NCI-H146 (cell line): ENCODE measurements at regions not wholly inside any gene's neighbourhood (a gene's known extent, or its start where the extent isn't known, plus 50 kb on each side); places are given as distances from the start of the nearest gene placed in this dataset.

Source experiments
- DNase-seq: peaks from one replicate; lab custom pipeline; 2025; lab: John Stamatoyannopoulos, UW

DNA sequence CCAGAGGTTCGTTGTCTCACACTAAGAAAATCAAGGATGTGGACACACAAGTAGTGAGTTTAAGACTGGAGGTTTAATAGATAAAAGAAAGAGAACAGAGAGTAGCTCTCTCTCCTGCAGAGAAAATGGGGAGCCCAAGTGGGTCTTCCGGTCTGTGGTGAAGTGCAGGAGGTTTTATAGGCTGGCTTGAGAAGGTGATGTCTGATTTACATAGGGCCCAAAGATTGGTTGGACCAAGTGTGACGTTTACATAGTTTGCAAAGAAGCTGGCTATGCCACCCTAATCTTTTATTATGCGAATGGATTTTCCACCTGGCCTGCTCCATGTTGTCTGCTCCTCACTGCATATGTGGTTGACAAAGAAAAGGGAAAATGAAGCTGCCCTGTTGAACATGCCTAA lies 430.4 kb upstream of the TRIB2 start:
- no peak for DNase-seq

DNA sequence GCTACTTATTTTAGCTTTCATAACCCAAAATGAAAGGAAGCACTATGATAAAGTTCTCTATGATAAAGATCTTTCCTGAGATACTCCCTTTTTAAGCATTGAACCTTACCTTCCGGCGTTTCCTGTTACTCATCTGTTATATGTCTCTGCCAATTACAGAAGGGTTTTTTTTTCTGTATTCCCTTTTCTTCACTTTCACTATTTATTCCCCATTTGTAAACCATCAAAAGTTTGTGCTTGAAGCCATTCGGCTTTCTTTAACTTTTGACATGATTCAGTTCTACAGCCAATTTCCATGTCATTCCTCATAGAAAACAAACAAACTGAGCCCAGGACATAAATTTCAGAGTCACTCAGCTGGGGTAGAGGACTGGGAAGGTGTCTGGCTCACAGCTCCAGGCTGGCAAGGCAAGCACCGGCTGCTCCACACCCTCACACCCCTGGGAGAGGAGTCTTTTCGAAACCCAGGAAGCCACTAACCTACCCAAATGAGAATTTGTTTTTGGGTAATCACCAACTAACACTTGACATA lies 429.4 kb upstream of the TRIB2 start:
- DNase-seq, result no peak

DNA sequence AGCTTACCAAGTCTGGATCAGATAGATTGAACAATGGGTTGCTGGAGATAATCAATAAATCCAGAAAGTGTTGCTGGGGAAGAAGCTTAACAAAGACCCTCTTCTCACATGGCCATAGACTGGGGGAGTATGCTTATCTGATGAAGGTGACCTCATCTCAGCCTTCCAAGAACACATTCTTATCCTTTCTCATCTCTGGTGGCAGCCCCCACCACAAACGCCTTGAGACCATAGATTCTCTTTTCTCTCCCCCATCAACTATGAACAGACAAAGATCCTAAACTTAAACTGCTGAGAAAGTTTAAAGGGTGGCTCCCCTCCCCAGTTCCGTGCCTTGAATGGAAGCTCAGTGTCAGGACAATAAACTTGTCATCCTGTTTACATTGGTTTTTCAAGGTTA lies 428.7 kb upstream of the TRIB2 start:
- DNase-seq, result no peak

DNA sequence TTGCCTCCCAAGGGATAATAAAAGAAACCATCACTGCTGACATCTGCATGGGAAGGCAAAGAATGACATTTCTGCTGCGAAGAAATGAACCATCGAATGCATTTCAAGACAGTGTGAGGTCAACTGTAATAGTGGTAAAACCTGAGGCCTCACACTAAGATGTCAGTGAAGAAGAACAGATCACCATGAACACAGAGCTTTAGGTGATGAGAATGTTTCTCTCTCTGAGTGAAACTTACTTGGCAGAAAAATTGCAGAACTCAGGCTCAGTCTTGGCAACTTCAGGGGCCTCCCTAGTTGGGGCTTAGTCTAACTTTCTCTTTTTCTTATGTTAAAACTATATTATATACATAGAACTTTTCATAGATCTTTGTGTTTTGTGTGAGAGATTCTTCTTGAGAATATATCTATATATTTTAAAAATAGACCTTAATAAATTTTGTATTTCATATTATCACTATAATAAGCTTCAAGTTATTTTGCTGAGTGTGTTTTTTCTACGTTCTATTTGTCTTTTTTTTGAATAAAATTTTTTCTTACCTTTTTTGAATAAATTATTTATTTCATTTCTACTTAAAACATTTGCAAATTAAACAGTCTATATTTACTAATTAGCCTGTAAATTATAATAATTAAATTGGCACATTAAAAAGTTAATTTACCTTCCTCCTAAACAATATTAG lies 427.5 kb upstream of the TRIB2 start:
- DNase-seq, result no peak

DNA sequence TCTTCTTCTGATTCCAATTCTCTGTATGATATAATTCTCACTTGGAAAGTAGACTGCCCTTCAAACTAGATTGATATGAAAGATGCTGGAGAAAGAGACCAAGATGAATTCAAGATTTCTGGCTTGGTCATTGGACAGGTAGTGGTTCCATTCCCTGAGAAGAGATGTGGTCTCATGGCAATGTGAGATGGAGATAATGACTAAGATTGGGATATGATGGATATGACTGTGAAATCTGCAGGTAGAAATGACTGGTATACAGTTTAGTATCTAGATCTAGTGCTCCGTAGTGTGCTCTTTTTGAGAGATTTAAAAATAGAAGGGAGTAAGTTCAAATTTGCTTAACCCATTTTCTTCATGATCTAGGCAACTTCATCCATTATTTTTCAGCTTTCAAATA lies 425.4 kb upstream of the TRIB2 start:
- no peak for DNase-seq

DNA sequence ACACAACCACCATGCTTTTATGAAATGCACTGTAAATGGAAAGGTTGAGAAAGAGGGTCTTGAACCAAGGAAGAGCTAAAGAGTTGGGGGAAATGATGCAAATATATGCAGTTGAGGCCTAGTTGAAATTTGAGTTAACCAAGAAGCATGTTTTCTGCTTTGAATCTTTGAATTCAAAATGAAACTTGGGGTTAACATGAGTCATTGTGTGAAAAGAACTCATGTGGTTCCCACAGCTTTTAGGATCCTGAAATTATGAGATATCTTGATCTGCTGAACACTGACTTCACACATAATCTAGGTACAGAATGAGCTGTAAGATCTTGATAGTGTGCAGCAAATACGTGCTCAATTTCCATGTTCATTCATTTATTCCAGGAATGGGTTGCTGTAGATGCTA lies 422.9 kb upstream of the TRIB2 start:
- DNase-seq, result no peak

DNA sequence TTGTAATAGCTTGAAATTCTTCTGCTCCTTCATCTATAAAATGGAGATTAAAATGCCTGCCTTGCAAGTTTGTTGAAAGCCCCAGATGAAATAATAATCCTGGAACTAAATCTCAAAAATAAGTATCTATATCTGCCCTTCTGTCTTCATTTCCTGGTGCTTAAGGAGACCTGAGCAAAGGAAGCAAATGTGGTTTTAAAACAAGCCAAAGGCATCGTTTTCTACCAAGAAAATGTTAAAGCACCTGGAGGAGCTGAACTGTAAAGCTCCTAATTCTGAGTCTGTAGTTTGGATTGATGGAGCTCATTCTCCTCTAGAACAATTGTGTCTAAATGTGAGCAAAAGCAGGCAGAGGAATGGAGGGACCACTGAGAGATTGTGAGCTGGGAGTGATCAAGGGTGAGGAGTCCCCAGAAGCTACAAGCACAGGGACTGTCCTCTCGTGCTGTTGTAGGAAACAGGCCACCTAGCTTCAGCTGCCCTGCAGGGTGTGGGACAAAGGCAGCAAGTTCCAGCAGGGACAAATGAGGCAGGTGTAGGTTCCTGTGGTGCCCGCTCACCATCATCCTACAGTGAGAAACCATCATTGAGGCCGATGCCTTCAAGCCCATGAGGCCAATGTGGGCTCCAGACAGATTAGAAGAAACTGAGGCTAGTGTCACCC lies 420.7 kb upstream of the TRIB2 start:
- no peak for DNase-seq

DNA sequence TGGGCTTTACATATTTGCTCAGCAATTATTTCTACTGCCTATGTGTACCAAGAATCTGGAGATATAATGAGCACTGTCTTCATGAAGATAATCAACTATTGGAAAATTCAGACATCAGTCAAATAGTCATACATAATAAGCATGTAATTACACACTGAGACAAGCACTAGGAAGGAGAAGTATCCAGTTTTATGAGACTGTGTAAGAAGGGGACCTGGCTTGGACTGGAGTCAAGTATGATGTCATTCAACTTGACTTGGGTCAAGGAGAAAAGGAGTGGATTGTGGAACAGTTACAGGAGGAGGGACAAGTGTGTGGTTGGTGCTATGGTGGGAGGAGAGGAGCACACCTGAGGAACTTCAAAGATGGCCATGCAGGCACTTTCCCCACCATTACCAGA lies 419.8 kb upstream of the TRIB2 start:
- no peak for DNase-seq

DNA sequence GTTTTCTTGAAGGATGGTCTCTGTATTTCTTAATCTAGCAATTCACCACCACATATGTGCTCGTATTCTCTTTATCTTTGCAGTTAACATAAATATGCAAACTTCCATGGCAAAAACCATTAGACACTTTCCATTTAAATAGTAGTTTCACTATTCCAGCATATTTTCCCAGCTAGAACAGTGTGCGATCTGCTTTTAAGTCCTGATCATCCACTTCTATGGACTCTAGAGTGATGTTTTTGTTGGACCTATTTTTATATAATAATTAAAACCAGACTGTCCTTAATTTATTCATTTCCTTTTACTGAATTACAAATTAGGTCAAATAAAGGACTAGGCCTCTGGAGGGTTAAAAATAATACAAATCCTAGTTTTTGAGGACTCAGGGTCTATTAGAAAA lies 418.4 kb upstream of the TRIB2 start:
- DNase-seq, result no peak

DNA sequence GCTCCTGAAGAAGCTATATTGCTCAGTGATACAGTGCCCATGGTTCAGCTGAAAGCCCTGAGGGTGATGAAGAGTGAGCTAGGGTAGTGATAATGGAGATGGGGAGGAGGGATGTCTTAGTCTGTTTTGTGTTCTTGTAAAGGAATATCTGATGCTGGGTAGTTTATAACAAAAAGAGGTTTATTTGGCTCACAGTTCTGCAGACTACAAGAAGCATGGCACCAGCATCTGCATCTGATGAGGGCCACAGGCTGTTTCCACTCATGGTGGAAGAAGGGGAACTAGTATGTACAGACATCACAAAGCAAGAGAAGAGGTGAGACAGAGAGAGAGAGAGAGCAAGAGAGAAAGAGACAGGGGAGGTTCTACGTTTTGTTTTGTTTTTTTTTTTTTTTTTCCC lies 417.3 kb upstream of the TRIB2 start:
- no peak for DNase-seq

DNA sequence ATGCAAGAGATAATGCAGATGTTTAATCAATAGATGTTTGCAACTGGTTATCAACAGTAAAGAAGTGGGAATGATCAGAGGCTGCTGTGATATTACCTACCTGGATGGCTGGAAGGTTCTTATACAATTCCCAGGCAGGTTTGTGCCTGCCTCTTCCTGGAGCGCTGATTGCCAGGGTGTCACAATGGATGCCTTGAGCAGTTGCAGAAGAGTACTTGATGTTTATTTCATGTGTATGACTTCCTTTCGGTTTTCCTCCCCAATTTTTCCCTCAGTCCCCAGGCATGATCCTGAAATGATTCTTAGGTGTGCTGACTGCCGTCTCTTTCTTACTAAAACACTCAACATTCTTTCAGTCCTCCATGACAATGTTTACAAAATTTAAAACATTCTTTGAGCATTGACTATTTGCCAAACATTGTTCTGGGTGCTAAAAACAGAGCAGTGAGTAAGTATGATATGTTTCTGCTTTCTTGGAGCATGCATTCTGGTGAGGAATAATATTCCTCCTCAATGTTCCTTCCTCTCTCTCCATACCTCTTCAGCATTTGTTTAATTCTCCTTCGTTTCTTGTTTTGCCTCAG lies 416.6 kb upstream of the TRIB2 start:
- no peak for DNase-seq

DNA sequence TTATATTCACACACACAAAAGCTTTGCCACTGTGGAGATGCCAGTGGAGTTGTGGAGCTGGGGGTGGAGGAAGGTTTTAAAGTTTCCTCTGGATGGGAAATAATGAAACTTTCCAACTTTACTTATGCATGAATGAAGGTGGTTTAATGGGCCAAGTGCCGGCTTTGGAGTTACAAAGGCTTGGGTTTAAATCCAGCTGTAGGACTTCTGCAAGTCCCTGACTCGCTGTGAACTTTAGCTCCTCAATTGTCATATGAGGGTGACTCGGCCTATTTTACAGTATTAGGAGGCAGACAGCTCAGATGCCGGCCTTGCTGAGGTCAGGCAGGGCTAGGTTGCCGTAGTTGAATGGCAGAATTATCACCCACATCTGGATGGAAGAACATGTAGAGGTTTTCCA lies 415.8 kb upstream of the TRIB2 start:
- DNase-seq, result no peak

DNA sequence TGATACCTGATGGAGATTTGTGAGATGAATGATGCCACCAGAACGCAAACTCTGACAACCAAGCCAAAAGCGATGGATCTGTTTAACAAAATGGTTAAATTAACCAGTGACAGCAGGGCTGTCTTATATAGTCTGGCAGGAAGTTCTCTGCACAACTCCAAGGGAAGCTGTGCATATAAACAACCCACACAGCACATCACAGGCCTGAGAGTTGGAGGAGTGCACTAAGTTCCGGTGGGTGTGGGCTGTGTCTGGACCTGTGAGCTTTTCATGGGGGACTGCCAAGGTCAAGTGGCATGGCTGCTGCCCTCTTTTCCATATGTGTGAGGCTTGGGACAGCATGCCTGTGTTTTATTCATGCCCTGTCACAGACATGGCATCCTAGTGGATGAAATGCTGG lies 414.6 kb upstream of the TRIB2 start:
- DNase-seq, result no peak

DNA sequence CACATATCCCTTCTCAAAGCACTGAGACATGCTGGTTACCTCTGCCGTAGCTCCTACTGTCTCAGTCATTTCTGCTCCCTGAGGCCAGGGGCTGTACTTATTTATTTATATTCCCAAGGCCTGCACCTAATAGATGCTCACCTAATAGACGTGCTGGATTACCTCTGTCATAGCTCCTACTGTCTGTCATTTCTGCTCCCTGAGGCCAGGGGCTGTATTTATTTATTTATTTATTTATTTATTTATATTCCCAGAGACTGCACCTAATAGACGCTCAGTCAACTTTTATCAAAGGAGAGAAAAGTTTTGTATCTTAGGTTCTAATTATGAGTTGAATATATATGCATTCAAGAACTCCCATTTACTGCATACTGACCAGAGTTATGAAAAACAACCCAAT lies 414.0 kb upstream of the TRIB2 start:
- no peak for DNase-seq

DNA sequence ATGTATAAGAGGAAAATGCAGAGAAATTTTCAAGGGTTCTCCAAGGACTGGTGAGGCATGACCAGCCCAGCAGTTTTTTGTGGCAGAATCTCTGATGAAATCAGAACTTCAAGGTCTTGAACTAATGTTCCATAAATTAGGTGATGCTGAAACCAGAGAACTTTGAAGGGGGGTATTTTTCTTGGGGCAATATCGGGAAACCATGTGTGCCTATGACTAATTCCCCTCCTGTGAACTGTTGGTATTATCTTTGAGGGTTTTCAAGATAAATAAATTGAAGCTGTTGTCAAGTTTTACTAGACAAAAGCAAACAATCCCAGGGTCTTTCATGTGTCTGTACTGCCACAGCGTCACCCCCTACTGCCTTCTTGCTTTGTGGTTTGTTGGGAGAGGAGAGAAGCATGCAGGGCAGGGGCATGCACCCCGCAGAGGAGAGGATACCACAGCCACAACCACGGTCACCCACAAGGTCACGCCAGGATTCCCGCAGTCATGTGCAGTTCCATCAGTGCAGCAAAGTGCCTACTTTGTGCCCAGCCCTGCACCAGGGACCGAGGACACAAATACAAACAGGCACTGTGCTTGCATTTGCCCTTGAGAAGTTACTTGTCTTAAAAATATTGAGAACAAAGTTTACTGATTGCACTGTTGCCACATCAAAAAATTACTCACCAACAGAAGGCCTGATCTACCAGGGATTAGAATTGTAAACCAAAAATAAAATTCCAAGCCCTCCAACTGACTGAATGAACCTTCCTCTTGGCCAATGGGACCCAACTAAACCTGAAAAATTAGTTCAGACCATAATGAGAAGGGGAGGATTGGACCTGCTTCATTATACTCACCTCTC lies 413.3 kb upstream of the TRIB2 start:
- no peak for DNase-seq

DNA sequence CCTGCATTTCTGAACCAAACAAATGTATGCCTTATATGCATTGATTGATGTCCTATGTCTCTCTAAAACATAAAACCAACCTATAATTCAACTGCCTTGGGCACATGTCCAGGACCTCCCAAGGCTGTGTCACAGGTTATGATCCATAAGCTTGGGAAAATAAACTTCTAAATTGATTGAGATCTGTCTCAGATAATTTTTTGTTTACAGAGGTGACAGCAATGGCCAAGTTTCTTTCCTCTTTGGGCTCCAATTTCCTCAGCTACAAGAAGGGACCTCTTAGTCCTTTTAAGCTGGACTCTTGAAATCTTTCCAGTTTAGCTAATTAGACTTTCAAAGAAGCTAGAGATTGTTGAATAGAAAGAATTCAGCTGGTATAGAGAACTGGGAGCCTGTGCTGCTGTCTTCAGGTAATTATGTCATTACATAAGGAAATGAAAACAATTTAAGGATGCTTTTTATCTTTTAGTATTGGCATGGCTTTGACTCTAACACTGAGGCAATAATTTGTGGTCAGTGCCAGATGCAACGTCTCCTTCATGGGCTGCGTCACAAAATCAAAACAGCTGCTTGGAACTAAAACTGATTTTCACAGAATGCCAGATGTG lies 412.1 kb upstream of the TRIB2 start:
- no peak for DNase-seq

DNA sequence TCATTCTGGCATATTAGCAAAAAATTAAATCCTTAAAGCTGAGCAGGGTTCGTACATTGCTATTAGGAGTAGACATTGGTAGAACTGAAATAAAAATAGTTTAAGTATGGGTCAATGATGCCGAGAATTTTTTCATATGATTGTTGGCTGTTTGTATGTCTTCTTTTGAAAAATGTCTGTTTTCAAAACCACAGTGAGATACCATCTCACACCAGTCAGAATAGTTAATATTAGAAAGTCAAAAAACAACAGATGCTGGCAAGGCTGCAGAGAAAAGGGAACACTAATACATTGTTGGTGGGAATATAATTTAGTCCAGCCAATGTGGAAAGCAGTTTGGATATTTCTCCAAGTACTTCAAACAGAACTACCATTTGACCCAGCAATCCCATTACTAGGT lies 410.8 kb upstream of the TRIB2 start:
- no peak for DNase-seq

DNA sequence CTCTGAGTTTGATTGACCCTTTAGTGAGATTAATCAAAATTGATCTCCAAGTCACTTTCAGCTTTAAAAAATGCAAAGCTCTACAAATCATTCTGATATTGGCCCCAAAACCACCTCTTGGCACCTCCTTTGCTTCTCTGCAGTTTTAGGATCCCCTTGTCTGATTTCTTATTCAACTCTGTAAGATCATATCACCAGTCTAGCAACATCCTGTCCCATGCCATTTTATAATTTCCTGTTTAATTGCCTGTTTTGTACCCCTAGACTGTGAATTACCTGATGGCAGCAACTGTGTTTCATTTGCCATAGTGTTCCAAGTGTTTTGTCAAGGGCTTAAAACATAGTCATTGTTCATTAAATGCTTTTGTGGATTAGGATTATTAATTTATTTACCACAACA lies 406.3 kb upstream of the TRIB2 start:
- no peak for DNase-seq

DNA sequence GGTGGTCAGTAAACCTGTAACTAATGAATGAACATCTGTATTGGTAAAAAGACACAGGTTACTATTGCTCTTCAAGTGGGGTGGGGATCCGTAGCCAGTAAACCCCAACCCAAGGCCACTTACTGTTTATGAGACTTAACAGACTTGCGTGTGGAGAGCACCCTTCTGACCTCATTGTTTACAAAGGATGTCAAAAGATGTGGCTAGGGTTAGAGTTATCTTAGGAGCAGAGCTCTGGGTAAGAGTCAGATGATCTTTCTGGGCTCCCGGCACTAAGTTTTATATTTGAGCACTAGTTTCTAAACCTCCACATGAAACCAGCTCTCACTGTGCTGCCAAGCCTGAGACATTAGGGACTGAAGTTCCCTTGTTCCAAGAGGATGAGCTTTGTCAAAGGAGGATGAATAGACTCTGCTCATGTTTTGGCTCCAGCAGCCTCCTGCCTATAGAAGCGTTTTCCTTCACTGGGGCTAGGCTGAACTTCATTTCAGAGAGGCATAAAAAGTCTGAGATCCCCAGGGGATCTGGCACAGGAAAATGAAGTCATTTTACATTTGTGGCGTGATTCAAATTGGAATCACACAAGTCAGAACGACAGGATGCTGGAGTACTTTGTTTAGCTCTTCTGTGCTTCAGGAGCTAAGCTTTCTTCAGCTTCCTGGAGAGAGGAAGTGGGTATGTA lies 403.1 kb upstream of the TRIB2 start:
- DNase-seq, result no peak

DNA sequence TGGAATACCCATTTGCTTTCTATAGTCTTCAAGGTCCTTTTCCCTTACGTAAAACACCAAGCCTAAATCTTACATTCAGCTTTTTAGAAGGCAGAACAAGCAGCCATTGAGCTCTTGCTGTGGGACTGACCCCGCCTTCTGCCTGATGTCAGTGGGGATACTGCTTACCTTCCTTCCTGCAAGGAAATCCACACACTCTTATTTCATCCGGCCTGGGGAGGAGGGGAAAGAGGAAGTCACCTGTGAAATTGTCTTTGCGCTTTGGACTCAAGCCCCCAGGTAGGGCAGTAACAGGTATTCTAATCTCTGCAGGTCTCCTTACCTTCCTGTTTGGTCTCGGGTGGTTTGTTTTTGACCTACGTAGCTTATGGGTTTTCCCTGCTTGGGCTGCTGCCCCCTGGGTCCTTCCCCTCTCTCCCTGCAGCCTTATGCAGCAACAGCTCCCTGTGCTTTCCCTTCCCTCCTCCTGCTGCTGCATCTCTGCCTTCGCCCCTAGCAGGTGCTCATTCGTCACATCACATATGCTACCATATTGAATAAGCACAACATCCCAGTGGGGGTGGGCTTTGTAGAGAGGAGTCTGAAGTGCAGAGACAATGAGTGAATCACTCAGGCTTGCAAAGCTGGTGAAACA lies 402.5 kb upstream of the TRIB2 start:
- DNase-seq, result no peak

DNA sequence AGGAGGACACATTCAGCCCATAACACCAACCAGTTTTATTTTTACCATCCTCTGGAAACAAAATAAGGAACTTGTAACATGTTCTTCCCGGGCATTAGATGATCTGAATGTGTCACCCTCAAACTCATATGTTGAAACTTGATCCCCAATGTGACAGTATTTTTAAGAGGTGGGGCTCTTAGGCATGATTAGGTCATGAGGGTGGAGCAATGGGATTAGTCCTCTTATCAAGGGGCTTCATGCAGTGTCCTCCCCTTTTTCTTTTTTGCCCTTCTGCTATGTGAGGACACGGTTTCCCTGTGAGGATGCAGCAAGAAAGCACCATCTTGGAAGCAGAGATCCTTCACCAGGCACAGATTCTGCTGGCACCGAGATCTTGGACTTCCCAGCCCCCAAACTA lies 401.5 kb upstream of the TRIB2 start:
- DNase-seq, result no peak
